MM.1S (cell line): ENCODE measurements at regions not wholly inside any gene's neighbourhood (a gene's known extent, or its start where the extent isn't known, plus 50 kb on each side); places are given as distances from the start of the nearest gene placed in this dataset.

Source experiments
- EZH2 ChIP-seq: fragments of 300-600 bp; sonication (generic); optimal IDR thresholded peaks from 2 replicates; pipeline ENCODE3; 2017; ENCODE audit warnings: low read depth, mild to moderate bottlenecking, antibody characterized with exemption, low read length, mixed read lengths
- EZH2phosphoT487 ChIP-seq: fragments of 300-600 bp; sonication (generic); IDR thresholded peaks from 2 replicates; pipeline ENCODE4 v1.6.1; 2018; ENCODE audit warnings: antibody characterized with exemption, low read length
- TF ChIP-seq, protein P1 (sequence below): fragments of 300-600 bp; sonication (generic); IDR thresholded peaks from 2 replicates; pipeline ENCODE4 v1.5.1; 2016; ENCODE audit warnings: antibody characterized with exemption, low read length, mixed read lengths

DNA sequence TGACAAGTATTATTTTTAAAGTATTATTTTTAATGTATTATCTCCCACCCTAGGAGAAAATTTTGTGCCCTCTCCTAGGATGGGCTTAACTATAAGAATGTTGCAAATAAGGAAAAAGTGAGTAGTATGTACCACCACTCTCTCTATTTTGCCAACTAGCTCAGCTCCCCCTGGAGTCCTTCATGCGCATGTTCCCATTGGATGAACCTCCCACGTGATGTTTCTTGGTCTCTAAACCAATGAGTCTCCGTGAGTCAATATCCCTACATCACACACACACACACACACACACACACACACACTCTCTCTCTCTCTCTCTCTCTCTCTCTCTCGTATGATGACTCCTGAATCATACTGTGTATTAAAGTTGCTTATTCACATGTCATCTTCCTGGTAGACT is 129.7 kb upstream of the ZFP42 start:
- TF ChIP-seq, protein P1, sequence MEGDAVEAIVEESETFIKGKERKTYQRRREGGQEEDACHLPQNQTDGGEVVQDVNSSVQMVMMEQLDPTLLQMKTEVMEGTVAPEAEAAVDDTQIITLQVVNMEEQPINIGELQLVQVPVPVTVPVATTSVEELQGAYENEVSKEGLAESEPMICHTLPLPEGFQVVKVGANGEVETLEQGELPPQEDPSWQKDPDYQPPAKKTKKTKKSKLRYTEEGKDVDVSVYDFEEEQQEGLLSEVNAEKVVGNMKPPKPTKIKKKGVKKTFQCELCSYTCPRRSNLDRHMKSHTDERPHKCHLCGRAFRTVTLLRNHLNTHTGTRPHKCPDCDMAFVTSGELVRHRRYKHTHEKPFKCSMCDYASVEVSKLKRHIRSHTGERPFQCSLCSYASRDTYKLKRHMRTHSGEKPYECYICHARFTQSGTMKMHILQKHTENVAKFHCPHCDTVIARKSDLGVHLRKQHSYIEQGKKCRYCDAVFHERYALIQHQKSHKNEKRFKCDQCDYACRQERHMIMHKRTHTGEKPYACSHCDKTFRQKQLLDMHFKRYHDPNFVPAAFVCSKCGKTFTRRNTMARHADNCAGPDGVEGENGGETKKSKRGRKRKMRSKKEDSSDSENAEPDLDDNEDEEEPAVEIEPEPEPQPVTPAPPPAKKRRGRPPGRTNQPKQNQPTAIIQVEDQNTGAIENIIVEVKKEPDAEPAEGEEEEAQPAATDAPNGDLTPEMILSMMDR, result no peak
- TF ChIP-seq EZH2, result no peak
- no peak for TF ChIP-seq EZH2phosphoT487
